Mesothelial cell of epicardium (in vitro differentiated cells): ENCODE measurements at regions not wholly inside any gene's neighbourhood (a gene's known extent, or its start where the extent isn't known, plus 50 kb on each side); places are given as distances from the start of the nearest gene placed in this dataset.
"Not testable (repeated sequence)": the region's sequence is repeated elsewhere in the genome, so short reads cannot be mapped to it uniquely, and the experiment has no call there.

ENCODE experiments used
- DNase-seq, 2 experiments: peaks; one replicate each; pipeline ENCODE4 v3.0.0; 2021; ENCODE audit warnings: low spot score in 2 of 2; ENCODE audit not compliant: unreplicated experiment in 2 of 2
- H3K27ac Mint-ChIP-seq: 2 replicates; pipeline ENCODE4 v1.8.0; 2021; ENCODE audit warnings: mixed read lengths
- H3K27me3 Mint-ChIP-seq: 2 replicates; pipeline ENCODE4 v1.8.0; 2021; ENCODE audit warnings: low read depth, mixed read lengths
- H3K36me3 Mint-ChIP-seq: 2 replicates; pipeline ENCODE4 v1.8.0; 2021; ENCODE audit warnings: mixed read lengths
- H3K4me1 Mint-ChIP-seq: 2 replicates; pipeline ENCODE4 v1.8.0; 2021; ENCODE audit warnings: mixed read lengths
- H3K4me3 Mint-ChIP-seq: 2 replicates; pipeline ENCODE4 v1.8.0; 2021; ENCODE audit warnings: mild to moderate bottlenecking, moderate library complexity, mixed read lengths
- H3K9me3 Mint-ChIP-seq: 2 replicates; pipeline ENCODE4 v1.8.0; 2021; ENCODE audit warnings: mixed read lengths

GRCh38 chr15:20473465-20473864 lies 68.1 kb downstream of the GOLGA6L6 start:
- H3K9me3 Mint-ChIP-seq, H3K4me1 Mint-ChIP-seq, H3K36me3 Mint-ChIP-seq, H3K27me3 Mint-ChIP-seq, H3K4me3 Mint-ChIP-seq, H3K27ac Mint-ChIP-seq, DNase-seq: not testable (repeated sequence)

GRCh38 chr15:20472983-20473382 lies 68.6 kb downstream of the GOLGA6L6 start:
- not testable (repeated sequence) for H3K27me3 Mint-ChIP-seq, H3K27ac Mint-ChIP-seq, H3K4me3 Mint-ChIP-seq

GRCh38 chr15:20470810-20471209 lies 70.8 kb downstream of the GOLGA6L6 start:
- not testable (repeated sequence) for H3K4me1 Mint-ChIP-seq, H3K9me3 Mint-ChIP-seq, H3K27ac Mint-ChIP-seq, H3K4me3 Mint-ChIP-seq, H3K36me3 Mint-ChIP-seq, H3K27me3 Mint-ChIP-seq, DNase-seq

More at GRCh38 chr15:20472983-20473382, 68.6 kb downstream of the GOLGA6L6 start:
- DNase-seq, H3K36me3 Mint-ChIP-seq, H3K4me1 Mint-ChIP-seq, H3K9me3 Mint-ChIP-seq: not testable (repeated sequence)

- not testable (repeated sequence) for H3K9me3 Mint-ChIP-seq, H3K4me1 Mint-ChIP-seq, DNase-seq, H3K4me3 Mint-ChIP-seq, H3K27ac Mint-ChIP-seq, H3K27me3 Mint-ChIP-seq, H3K36me3 Mint-ChIP-seq
These were observed 100.5 kb downstream of the GOLGA6L6 start for GRCh38 chr15:20441138-20441537.

GRCh38 chr15:20440390-20440789 lies 101.2 kb downstream of the GOLGA6L6 start:
- DNase-seq, H3K9me3 Mint-ChIP-seq, H3K4me3 Mint-ChIP-seq, H3K27me3 Mint-ChIP-seq, H3K4me1 Mint-ChIP-seq, H3K36me3 Mint-ChIP-seq, H3K27ac Mint-ChIP-seq: not testable (repeated sequence)

- not testable (repeated sequence) for H3K9me3 Mint-ChIP-seq, H3K36me3 Mint-ChIP-seq, H3K27me3 Mint-ChIP-seq, H3K4me3 Mint-ChIP-seq, H3K27ac Mint-ChIP-seq, H3K4me1 Mint-ChIP-seq, DNase-seq
These were observed 102.5 kb downstream of the GOLGA6L6 start for GRCh38 chr15:20439111-20439510.

- H3K4me3 Mint-ChIP-seq, H3K27ac Mint-ChIP-seq, H3K36me3 Mint-ChIP-seq, H3K4me1 Mint-ChIP-seq, H3K27me3 Mint-ChIP-seq, DNase-seq, H3K9me3 Mint-ChIP-seq: not testable (repeated sequence)
These were observed 103.3 kb downstream of the GOLGA6L6 start for GRCh38 chr15:20438255-20438654.

GRCh38 chr15:20433468-20433867 lies 108.1 kb downstream of the GOLGA6L6 start:
- H3K36me3 Mint-ChIP-seq, H3K27me3 Mint-ChIP-seq, H3K4me1 Mint-ChIP-seq, H3K9me3 Mint-ChIP-seq, DNase-seq, H3K27ac Mint-ChIP-seq, H3K4me3 Mint-ChIP-seq: not testable (repeated sequence)

GRCh38 chr15:20430495-20430894 lies 111.1 kb downstream of the GOLGA6L6 start:
- not testable (repeated sequence) for H3K9me3 Mint-ChIP-seq, H3K4me1 Mint-ChIP-seq, H3K27me3 Mint-ChIP-seq, H3K4me3 Mint-ChIP-seq, H3K36me3 Mint-ChIP-seq, H3K27ac Mint-ChIP-seq, DNase-seq

GRCh38 chr15:20420710-20421109 lies 120.9 kb downstream of the GOLGA6L6 start:
- H3K4me3 Mint-ChIP-seq, H3K27ac Mint-ChIP-seq, H3K36me3 Mint-ChIP-seq, H3K4me1 Mint-ChIP-seq, DNase-seq, H3K27me3 Mint-ChIP-seq: not testable (repeated sequence)
- peaks cover 16% of the 10 kb centered on the region for H3K9me3 Mint-ChIP-seq

- not testable (repeated sequence) for H3K4me1 Mint-ChIP-seq, H3K36me3 Mint-ChIP-seq, H3K27ac Mint-ChIP-seq, H3K27me3 Mint-ChIP-seq, H3K4me3 Mint-ChIP-seq, DNase-seq
- peaks cover 39% of the 10 kb centered on the region for H3K9me3 Mint-ChIP-seq
These were observed 125.0 kb downstream of the GOLGA6L6 start for GRCh38 chr15:20416618-20417017.

- not testable (repeated sequence) for H3K4me1 Mint-ChIP-seq, DNase-seq, H3K36me3 Mint-ChIP-seq, H3K27ac Mint-ChIP-seq, H3K27me3 Mint-ChIP-seq, H3K4me3 Mint-ChIP-seq
- peaks cover 24% of the 10 kb centered on the region for H3K9me3 Mint-ChIP-seq
These were observed 131.9 kb downstream of the GOLGA6L6 start for GRCh38 chr15:20409667-20410198.
